ENCODE measurements at regions not wholly inside any gene's neighbourhood (a gene's known extent, or its start where the extent isn't known, plus 50 kb on each side); places are given as distances from the start of the nearest gene placed in this dataset.

- H3K9me2 ChIP-seq (replicated peaks; ENCODE audit: insufficient read depth) = no peaks in the 10 kb centered on the region
- 84% methylated on average over 4 of the region's 4 CpGs for WGBS (ENCODE audit: low lambda C conversion rate, missing lambda C conversion rate)
- DNase-seq (ENCODE audit: low spot score) = no peak
- H3K36me3 ChIP-seq (replicated peaks; ENCODE audit: insufficient read depth, low read depth) = no peaks in the 10 kb centered on the region
- H3K4me2 ChIP-seq = no peak overlapping the region
- no peaks in the 10 kb centered on the region for H3K79me2 ChIP-seq
- H3K4me3 ChIP-seq = no peak overlapping the region
- H3K27ac ChIP-seq = no peak overlapping the region
- H3K9me3 ChIP-seq (ENCODE audit: low read depth) = no peaks in the 10 kb centered on the region
- no peaks in the 10 kb centered on the region for H3K4me1 ChIP-seq (ENCODE audit: insufficient read depth)
- H2AFZ ChIP-seq = no peak overlapping the region
- no peaks in the 10 kb centered on the region for H3K27me3 ChIP-seq
- TF ChIP-seq EZH2 (IDR thresholded peaks at IDR 0.05; ENCODE audit: borderline replicate concordance) (no peak), CTCF (IDR thresholded peaks at IDR 0.05; ENCODE audit: poor library complexity) (no peak), EZH2phosphoT487 (IDR thresholded peaks at IDR 0.05; ENCODE audit: low read depth, severe bottlenecking, unreplicated experiment) (no peak)
- no peaks in the 10 kb centered on the region for H4K20me1 ChIP-seq (ENCODE audit: insufficient read depth, poor library complexity, severe bottlenecking)
These were observed 788.5 kb downstream of the C6orf118 start for GRCh38 chr6:164520916-164521315.

GRCh38 chr6:164507206-164507940, 802.0 kb downstream of the C6orf118 start:
- Histone ChIP-seq H3K4me2 (no peak overlapping the region), H3K27me3 (no peaks in the 10 kb centered on the region), H2AFZ (no peak overlapping the region), H3K4me3 (no peak overlapping the region), H3K9me2 (replicated peaks; ENCODE audit: insufficient read depth) (peaks cover 3% of the 10 kb centered on the region), H3K79me2 (no peaks in the 10 kb centered on the region), H3K9me3 (ENCODE audit: low read depth) (no peaks in the 10 kb centered on the region), H3K4me1 (ENCODE audit: insufficient read depth) (no peaks in the 10 kb centered on the region), H4K20me1 (ENCODE audit: insufficient read depth, poor library complexity, severe bottlenecking) (no peaks in the 10 kb centered on the region), H3K36me3 (replicated peaks; ENCODE audit: insufficient read depth, low read depth) (no peaks in the 10 kb centered on the region), H3K27ac (no peak overlapping the region)
- no peak for TF ChIP-seq EZH2phosphoT487 (IDR thresholded peaks at IDR 0.05; ENCODE audit: low read depth, severe bottlenecking, unreplicated experiment)
- TF ChIP-seq EZH2 (IDR thresholded peaks at IDR 0.05; ENCODE audit: borderline replicate concordance) = no peak
- TF ChIP-seq CTCF (IDR thresholded peaks at IDR 0.05; ENCODE audit: poor library complexity) = no peak
- 78% methylated on average over 8 of the region's 8 CpGs for WGBS (ENCODE audit: low lambda C conversion rate, missing lambda C conversion rate)
- DNase-seq (ENCODE audit: low spot score) = no peak

GRCh38 chr6:164505425-164505824, 804.0 kb downstream of the C6orf118 start:
- Histone ChIP-seq H2AFZ (no peak overlapping the region), H3K4me2 (no peak overlapping the region), H3K4me1 (ENCODE audit: insufficient read depth) (no peaks in the 10 kb centered on the region), H4K20me1 (ENCODE audit: insufficient read depth, poor library complexity, severe bottlenecking) (no peaks in the 10 kb centered on the region), H3K4me3 (no peak overlapping the region), H3K9me2 (replicated peaks; ENCODE audit: insufficient read depth) (peaks cover 3% of the 10 kb centered on the region), H3K9me3 (ENCODE audit: low read depth) (no peaks in the 10 kb centered on the region), H3K27ac (no peak overlapping the region), H3K79me2 (no peaks in the 10 kb centered on the region), H3K27me3 (no peaks in the 10 kb centered on the region), H3K36me3 (replicated peaks; ENCODE audit: insufficient read depth, low read depth) (no peaks in the 10 kb centered on the region)
- WGBS (ENCODE audit: low lambda C conversion rate, missing lambda C conversion rate) = 87% methylated on average over 4 of the region's 4 CpGs
- TF ChIP-seq EZH2phosphoT487 (IDR thresholded peaks at IDR 0.05; ENCODE audit: low read depth, severe bottlenecking, unreplicated experiment) (no peak), EZH2 (IDR thresholded peaks at IDR 0.05; ENCODE audit: borderline replicate concordance) (no peak), CTCF (IDR thresholded peaks at IDR 0.05; ENCODE audit: poor library complexity) (no peak)
- DNase-seq (ENCODE audit: low spot score) = no peak
